ENCODE measurements at regions not wholly inside any gene's neighbourhood (a gene's known extent, or its start where the extent isn't known, plus 50 kb on each side); places are given as distances from the start of the nearest gene placed in this dataset.

- no peak overlapping the region for H3K4me3 ChIP-seq (ENCODE audit: control insufficient read depth in 1 of 7, extremely low read depth in 1 of 7, insufficient read depth in 4 of 7, low read depth in 2 of 7, low read length in 6 of 7)
- WGBS (ENCODE audit: insufficient coverage): 79% methylated on average over 5 of the region's 5 CpGs
- no peaks in the 10 kb centered on the region for H3K36me3 ChIP-seq (ENCODE audit: control insufficient read depth in 4 of 4, insufficient read depth in 4 of 4, low read length in 3 of 4)
- ChIA-PET POLR2A (no interaction called here), CTCF (no interaction called here)
- no peak for DNase-seq
- no peaks in the 10 kb centered on the region for H3K4me1 ChIP-seq (ENCODE audit: control extremely low read depth in 1 of 4, control insufficient read depth in 4 of 4, insufficient read depth in 4 of 4, low read length in 3 of 4)
- no peaks in the 10 kb centered on the region for H3K27me3 ChIP-seq (replicated peaks in 2 of 5; ENCODE audit: control insufficient read depth in 4 of 5, insufficient read depth in 5 of 5, low read length in 4 of 5)
- no peak overlapping the region for H3K27ac ChIP-seq (ENCODE audit: insufficient read depth in 1 of 2, low read depth in 1 of 2, low read length in 2 of 2, poor library complexity in 1 of 2, severe bottlenecking in 2 of 2)
- H3K9me3 ChIP-seq (ENCODE audit: control extremely low read depth in 1 of 5, control insufficient read depth in 4 of 5, insufficient read depth in 2 of 5, low read depth in 1 of 5, low read length in 4 of 5): no peaks in the 10 kb centered on the region
Measured at GRCh38 chr16:59369523-59369922, 635.4 kb upstream of the GOT2 start.

- DNase-seq: peak in 2 of 3 donors; percentile 1 to 15
- 72% methylated on average over 5 of the region's 6 CpGs for WGBS (ENCODE audit: insufficient coverage)
- ChIA-PET POLR2A (no interaction called here), CTCF (no interaction called here)
- H3K27me3 ChIP-seq (replicated peaks in 2 of 5; ENCODE audit: control insufficient read depth in 4 of 5, insufficient read depth in 5 of 5, low read length in 4 of 5): no peaks in the 10 kb centered on the region
- no peak overlapping the region for H3K4me3 ChIP-seq (ENCODE audit: control insufficient read depth in 1 of 7, extremely low read depth in 1 of 7, insufficient read depth in 4 of 7, low read depth in 2 of 7, low read length in 6 of 7)
- H3K4me1 ChIP-seq (ENCODE audit: control extremely low read depth in 1 of 4, control insufficient read depth in 4 of 4, insufficient read depth in 4 of 4, low read length in 3 of 4): no peaks in the 10 kb centered on the region
- H3K36me3 ChIP-seq (ENCODE audit: control insufficient read depth in 4 of 4, insufficient read depth in 4 of 4, low read length in 3 of 4): no peaks in the 10 kb centered on the region
- no peak overlapping the region for H3K27ac ChIP-seq (ENCODE audit: insufficient read depth in 1 of 2, low read depth in 1 of 2, low read length in 2 of 2, poor library complexity in 1 of 2, severe bottlenecking in 2 of 2)
- H3K9me3 ChIP-seq (ENCODE audit: control extremely low read depth in 1 of 5, control insufficient read depth in 4 of 5, insufficient read depth in 2 of 5, low read depth in 1 of 5, low read length in 4 of 5): no peaks in the 10 kb centered on the region
Measured at GRCh38 chr16:59368586-59368985, 634.5 kb upstream of the GOT2 start.

GRCh38 chr16:59356709-59357108 is 622.6 kb upstream of the GOT2 start:
- no CpG with 5 or more reads among the region's 1 CpG for WGBS (ENCODE audit: insufficient coverage)
- Histone ChIP-seq H3K9me3 (ENCODE audit: control extremely low read depth in 1 of 5, control insufficient read depth in 4 of 5, insufficient read depth in 2 of 5, low read depth in 1 of 5, low read length in 4 of 5) (no peaks in the 10 kb centered on the region), H3K27me3 (replicated peaks in 2 of 5; ENCODE audit: control insufficient read depth in 4 of 5, insufficient read depth in 5 of 5, low read length in 4 of 5) (no peaks in the 10 kb centered on the region), H3K4me3 (ENCODE audit: control insufficient read depth in 1 of 7, extremely low read depth in 1 of 7, insufficient read depth in 4 of 7, low read depth in 2 of 7, low read length in 6 of 7) (no peak overlapping the region), H3K36me3 (ENCODE audit: control insufficient read depth in 4 of 4, insufficient read depth in 4 of 4, low read length in 3 of 4) (no peaks in the 10 kb centered on the region), H3K4me1 (ENCODE audit: control extremely low read depth in 1 of 4, control insufficient read depth in 4 of 4, insufficient read depth in 4 of 4, low read length in 3 of 4) (no peaks in the 10 kb centered on the region), H3K27ac (ENCODE audit: insufficient read depth in 1 of 2, low read depth in 1 of 2, low read length in 2 of 2, poor library complexity in 1 of 2, severe bottlenecking in 2 of 2) (no peak overlapping the region)
- ChIA-PET POLR2A (no interaction called here), CTCF (interaction anchor here (1.0 kb wide), 1 partner anchor 8 kb away, joined by 3 read pairs; no protein-coding TSS in a partner anchor)
- DNase-seq: no peak

GRCh38 chr16:59356144-59356543 is 622.0 kb upstream of the GOT2 start:
- 58% methylated on average over 2 of the region's 5 CpGs for WGBS (ENCODE audit: insufficient coverage)

GRCh38 chr16:59355704-59356103 is 621.6 kb upstream of the GOT2 start:
- Histone ChIP-seq H3K4me1 (ENCODE audit: control extremely low read depth in 1 of 4, control insufficient read depth in 4 of 4, insufficient read depth in 4 of 4, low read length in 3 of 4) (no peaks in the 10 kb centered on the region), H3K27me3 (replicated peaks in 2 of 5; ENCODE audit: control insufficient read depth in 4 of 5, insufficient read depth in 5 of 5, low read length in 4 of 5) (no peaks in the 10 kb centered on the region), H3K27ac (ENCODE audit: insufficient read depth in 1 of 2, low read depth in 1 of 2, low read length in 2 of 2, poor library complexity in 1 of 2, severe bottlenecking in 2 of 2) (no peak overlapping the region), H3K36me3 (ENCODE audit: control insufficient read depth in 4 of 4, insufficient read depth in 4 of 4, low read length in 3 of 4) (no peaks in the 10 kb centered on the region), H3K4me3 (ENCODE audit: control insufficient read depth in 1 of 7, extremely low read depth in 1 of 7, insufficient read depth in 4 of 7, low read depth in 2 of 7, low read length in 6 of 7) (no peak overlapping the region), H3K9me3 (ENCODE audit: control extremely low read depth in 1 of 5, control insufficient read depth in 4 of 5, insufficient read depth in 2 of 5, low read depth in 1 of 5, low read length in 4 of 5) (no peaks in the 10 kb centered on the region)
- no CpG with 5 or more reads among the region's 2 CpGs for WGBS (ENCODE audit: insufficient coverage)
- POLR2A ChIA-PET: no interaction called here
- no peak for DNase-seq
- CTCF ChIA-PET: no interaction called here

More at GRCh38 chr16:59356144-59356543, 622.0 kb upstream of the GOT2 start:
- no peaks in the 10 kb centered on the region for H3K4me1 ChIP-seq (ENCODE audit: control extremely low read depth in 1 of 4, control insufficient read depth in 4 of 4, insufficient read depth in 4 of 4, low read length in 3 of 4)
- H3K27me3 ChIP-seq (replicated peaks in 2 of 5; ENCODE audit: control insufficient read depth in 4 of 5, insufficient read depth in 5 of 5, low read length in 4 of 5): no peaks in the 10 kb centered on the region
- CTCF ChIA-PET: interaction anchor here (1.0 kb wide), 1 partner anchor 8 kb away, joined by 3 read pairs; no protein-coding TSS in a partner anchor
- no peaks in the 10 kb centered on the region for H3K9me3 ChIP-seq (ENCODE audit: control extremely low read depth in 1 of 5, control insufficient read depth in 4 of 5, insufficient read depth in 2 of 5, low read depth in 1 of 5, low read length in 4 of 5)
- no peak overlapping the region for H3K4me3 ChIP-seq (ENCODE audit: control insufficient read depth in 1 of 7, extremely low read depth in 1 of 7, insufficient read depth in 4 of 7, low read depth in 2 of 7, low read length in 6 of 7)
- no peak for DNase-seq
- no peak overlapping the region for H3K27ac ChIP-seq (ENCODE audit: insufficient read depth in 1 of 2, low read depth in 1 of 2, low read length in 2 of 2, poor library complexity in 1 of 2, severe bottlenecking in 2 of 2)
- POLR2A ChIA-PET: no interaction called here
- H3K36me3 ChIP-seq (ENCODE audit: control insufficient read depth in 4 of 4, insufficient read depth in 4 of 4, low read length in 3 of 4): no peaks in the 10 kb centered on the region

- ChIA-PET POLR2A (no interaction called here), CTCF (no interaction called here)
- Histone ChIP-seq H3K36me3 (ENCODE audit: control insufficient read depth in 4 of 4, insufficient read depth in 4 of 4, low read length in 3 of 4) (no peaks in the 10 kb centered on the region), H3K9me3 (ENCODE audit: control extremely low read depth in 1 of 5, control insufficient read depth in 4 of 5, insufficient read depth in 2 of 5, low read depth in 1 of 5, low read length in 4 of 5) (no peaks in the 10 kb centered on the region), H3K4me3 (ENCODE audit: control insufficient read depth in 1 of 7, extremely low read depth in 1 of 7, insufficient read depth in 4 of 7, low read depth in 2 of 7, low read length in 6 of 7) (no peak overlapping the region), H3K27ac (ENCODE audit: insufficient read depth in 1 of 2, low read depth in 1 of 2, low read length in 2 of 2, poor library complexity in 1 of 2, severe bottlenecking in 2 of 2) (no peak overlapping the region), H3K4me1 (ENCODE audit: control extremely low read depth in 1 of 4, control insufficient read depth in 4 of 4, insufficient read depth in 4 of 4, low read length in 3 of 4) (no peaks in the 10 kb centered on the region), H3K27me3 (replicated peaks in 2 of 5; ENCODE audit: control insufficient read depth in 4 of 5, insufficient read depth in 5 of 5, low read length in 4 of 5) (no peaks in the 10 kb centered on the region)
- WGBS (ENCODE audit: insufficient coverage): 93% methylated on average over 3 of the region's 6 CpGs
- no peak for DNase-seq
Measured at GRCh38 chr16:59351305-59351903, 617.3 kb upstream of the GOT2 start.

GRCh38 chr16:59350670-59351069 is 616.6 kb upstream of the GOT2 start:
- ChIA-PET POLR2A (no interaction called here), CTCF (no interaction called here)
- no peaks in the 10 kb centered on the region for H3K36me3 ChIP-seq (ENCODE audit: control insufficient read depth in 4 of 4, insufficient read depth in 4 of 4, low read length in 3 of 4)
- H3K4me3 ChIP-seq (ENCODE audit: control insufficient read depth in 1 of 7, extremely low read depth in 1 of 7, insufficient read depth in 4 of 7, low read depth in 2 of 7, low read length in 6 of 7): no peak overlapping the region
- H3K27ac ChIP-seq (ENCODE audit: insufficient read depth in 1 of 2, low read depth in 1 of 2, low read length in 2 of 2, poor library complexity in 1 of 2, severe bottlenecking in 2 of 2): no peak overlapping the region
- DNase-seq: no peak
- H3K4me1 ChIP-seq (ENCODE audit: control extremely low read depth in 1 of 4, control insufficient read depth in 4 of 4, insufficient read depth in 4 of 4, low read length in 3 of 4): no peaks in the 10 kb centered on the region
- no peaks in the 10 kb centered on the region for H3K9me3 ChIP-seq (ENCODE audit: control extremely low read depth in 1 of 5, control insufficient read depth in 4 of 5, insufficient read depth in 2 of 5, low read depth in 1 of 5, low read length in 4 of 5)
- H3K27me3 ChIP-seq (replicated peaks in 2 of 5; ENCODE audit: control insufficient read depth in 4 of 5, insufficient read depth in 5 of 5, low read length in 4 of 5): no peaks in the 10 kb centered on the region
- no CpG with 5 or more reads among the region's 2 CpGs for WGBS (ENCODE audit: insufficient coverage)

All from common myeloid progenitor, CD34-positive (primary cell).